Epithelial cell of esophagus (primary cell): ENCODE measurements at regions not wholly inside any gene's neighbourhood (a gene's known extent, or its start where the extent isn't known, plus 50 kb on each side); places are given as distances from the start of the nearest gene placed in this dataset.
"Not testable (repeated sequence)": the region's sequence is repeated elsewhere in the genome, so short reads cannot be mapped to it uniquely, and the experiment has no call there.

Experiments
- DNase-seq: peaks from one replicate; pipeline ENCODE4 v3.0.0; 2010; ENCODE audit warnings: low read depth
- H3K4me3 ChIP-seq: 2 replicates; pipeline ENCODE4 v1.5.1; 2011; ENCODE audit warnings: mild to moderate bottlenecking, low read length, control low read depth
- TF ChIP-seq, protein P1 (sequence below): IDR thresholded peaks from 2 replicates; pipeline ENCODE4 v1.5.1; 2011; ENCODE audit warnings: low read depth, mild to moderate bottlenecking, low read length, control low read depth, inconsistent platforms; ENCODE audit not compliant: insufficient read depth; ENCODE audit errors: missing control alignments

- H3K4me3 ChIP-seq = no peak overlapping the region
- DNase-seq = no peak
- TF ChIP-seq, protein P1, sequence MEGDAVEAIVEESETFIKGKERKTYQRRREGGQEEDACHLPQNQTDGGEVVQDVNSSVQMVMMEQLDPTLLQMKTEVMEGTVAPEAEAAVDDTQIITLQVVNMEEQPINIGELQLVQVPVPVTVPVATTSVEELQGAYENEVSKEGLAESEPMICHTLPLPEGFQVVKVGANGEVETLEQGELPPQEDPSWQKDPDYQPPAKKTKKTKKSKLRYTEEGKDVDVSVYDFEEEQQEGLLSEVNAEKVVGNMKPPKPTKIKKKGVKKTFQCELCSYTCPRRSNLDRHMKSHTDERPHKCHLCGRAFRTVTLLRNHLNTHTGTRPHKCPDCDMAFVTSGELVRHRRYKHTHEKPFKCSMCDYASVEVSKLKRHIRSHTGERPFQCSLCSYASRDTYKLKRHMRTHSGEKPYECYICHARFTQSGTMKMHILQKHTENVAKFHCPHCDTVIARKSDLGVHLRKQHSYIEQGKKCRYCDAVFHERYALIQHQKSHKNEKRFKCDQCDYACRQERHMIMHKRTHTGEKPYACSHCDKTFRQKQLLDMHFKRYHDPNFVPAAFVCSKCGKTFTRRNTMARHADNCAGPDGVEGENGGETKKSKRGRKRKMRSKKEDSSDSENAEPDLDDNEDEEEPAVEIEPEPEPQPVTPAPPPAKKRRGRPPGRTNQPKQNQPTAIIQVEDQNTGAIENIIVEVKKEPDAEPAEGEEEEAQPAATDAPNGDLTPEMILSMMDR = no peak
Observed at GRCh38 chr15:69613182-69613581, 160.6 kb downstream of the RPLP1 start.

DNA sequence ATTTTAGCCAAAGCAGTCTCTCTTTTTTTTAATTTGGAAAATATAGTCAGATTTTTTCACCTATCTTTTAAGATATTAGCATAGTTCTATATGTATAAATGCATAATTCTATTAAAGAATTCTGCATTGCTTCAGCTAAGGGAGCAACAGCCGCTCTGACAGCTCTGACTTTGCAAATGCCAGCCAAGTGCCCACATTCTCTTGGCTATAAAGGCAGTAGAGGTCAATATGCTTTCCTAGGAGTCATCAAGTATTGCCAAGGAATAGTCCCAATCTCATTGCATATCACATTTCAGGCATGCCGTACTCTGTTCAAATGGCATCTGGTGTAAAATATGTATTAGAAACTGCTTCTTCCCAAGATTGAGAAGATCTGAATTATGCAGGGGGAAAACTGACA, 161.4 kb downstream of the RPLP1 start:
- no peak overlapping the region for H3K4me3 ChIP-seq
- TF ChIP-seq, protein P1 = no peak
- DNase-seq = no peak

DNA sequence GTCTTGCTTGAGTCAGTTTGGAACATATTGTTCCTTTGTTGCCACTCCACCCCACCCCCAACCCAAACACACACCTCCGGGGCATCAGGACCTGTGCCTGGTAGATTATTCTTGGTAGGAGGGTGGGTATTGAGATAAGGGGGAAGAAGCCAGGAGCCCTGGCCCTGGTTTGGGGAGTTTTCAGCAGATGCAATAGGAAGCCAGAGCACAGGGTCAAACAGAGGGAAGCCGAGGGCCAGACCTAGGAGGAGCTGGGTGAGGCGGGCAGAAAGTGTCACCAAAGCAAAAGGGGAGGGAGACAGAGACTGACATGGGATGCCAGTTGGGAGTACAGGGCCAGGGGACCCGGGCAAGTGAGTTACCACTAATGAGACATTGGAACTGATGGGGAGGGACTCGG, 163.1 kb downstream of the RPLP1 start:
- TF ChIP-seq, protein P1 = no peak
- H3K4me3 ChIP-seq = no peak overlapping the region
- no peak for DNase-seq

GRCh38 chr15:69616558-69616957, 163.9 kb downstream of the RPLP1 start:
- DNase-seq = no peak
- H3K4me3 ChIP-seq = no peak overlapping the region
- TF ChIP-seq, protein P1 = no peak

GRCh38 chr15:69617144-69617543, 164.5 kb downstream of the RPLP1 start:
- not testable (repeated sequence) for DNase-seq, H3K4me3 ChIP-seq

DNA sequence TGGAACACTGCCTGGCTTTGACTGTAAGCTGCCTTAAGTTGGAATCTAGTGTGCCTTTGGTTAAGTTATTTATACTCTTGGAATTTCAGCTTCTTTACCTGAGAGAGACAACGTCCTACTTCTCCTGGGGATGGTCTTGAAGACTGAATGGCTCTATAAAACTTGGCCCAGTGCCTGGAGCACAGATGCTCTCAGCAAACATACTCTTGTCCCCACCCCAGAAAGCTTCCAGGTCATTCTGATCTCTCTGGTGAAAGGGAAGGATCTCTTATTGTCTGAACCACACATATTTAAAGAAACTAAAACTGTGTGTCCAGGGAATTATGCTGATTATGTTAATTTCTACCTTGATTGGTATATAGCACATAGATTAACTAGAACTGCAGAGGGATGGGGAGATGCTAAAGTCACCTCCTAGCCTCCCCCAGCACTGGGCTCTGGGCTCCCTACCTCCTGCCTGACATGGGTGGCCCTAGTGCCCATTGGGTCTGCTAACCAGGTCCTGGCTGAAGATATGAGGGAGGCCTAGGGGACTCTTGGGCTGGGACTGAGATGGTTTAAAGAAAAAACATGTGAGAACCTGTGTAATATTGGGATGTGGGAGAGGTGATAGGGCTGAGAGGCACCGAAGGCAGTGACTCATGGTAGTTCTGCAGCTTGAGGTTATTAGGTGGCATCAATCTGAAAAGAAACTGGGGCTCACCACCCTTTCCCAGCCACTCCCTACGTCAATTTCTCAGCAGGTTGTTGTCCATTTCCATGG, 171.0 kb downstream of the RPLP1 start:
- H3K4me3 ChIP-seq = no peak overlapping the region
- DNase-seq = peak; percentile 47
- TF ChIP-seq, protein P1 = no peak

DNA sequence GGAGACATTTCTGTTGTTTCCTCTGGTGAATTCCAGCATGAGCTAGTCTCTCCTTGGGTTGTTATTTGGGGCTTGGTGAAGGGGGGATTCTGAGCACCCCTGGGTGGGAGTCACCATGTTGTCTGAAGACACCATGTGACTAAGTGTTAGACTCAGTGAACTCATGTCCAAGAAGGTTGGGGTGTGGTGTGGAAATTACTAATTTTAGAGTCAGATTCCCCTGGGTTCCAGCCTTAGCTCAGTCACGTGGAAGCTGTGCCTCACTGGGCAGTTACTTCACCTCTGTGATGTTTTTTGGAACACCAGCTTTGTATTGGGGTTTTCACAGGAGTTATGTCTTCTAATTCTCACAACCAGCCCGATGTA, 171.5 kb downstream of the RPLP1 start:
- DNase-seq = peak; percentile 25
- H3K4me3 ChIP-seq = no peak overlapping the region
- TF ChIP-seq, protein P1 = no peak
